ENCODE measurements at regions not wholly inside any gene's neighbourhood (a gene's known extent, or its start where the extent isn't known, plus 50 kb on each side); places are given as distances from the start of the nearest gene placed in this dataset.

- DNase-seq, result no peak
Observed at GRCh38 chr20:20992686-20993360, 113.3 kb downstream of the LINC00237 start.

DNA sequence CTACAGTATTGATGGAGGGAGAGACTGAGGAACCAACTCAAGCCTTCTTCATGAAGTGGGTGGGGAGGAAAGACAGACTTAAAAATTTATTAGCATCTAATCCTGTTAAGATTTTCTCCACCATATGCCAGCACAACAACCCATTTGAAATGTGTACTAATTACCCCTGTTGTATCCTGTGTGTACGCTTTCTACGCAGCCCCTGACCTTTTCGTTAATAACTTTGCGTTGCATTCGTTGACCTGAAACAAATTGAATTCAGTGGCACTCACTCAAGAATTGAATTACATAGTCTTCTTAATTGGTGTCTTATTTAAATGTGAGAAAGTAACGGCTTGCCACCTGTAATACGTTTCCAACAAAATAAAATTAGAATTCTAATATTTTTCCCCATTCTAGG lies 113.9 kb downstream of the LINC00237 start:
- DNase-seq, result no peak

- no peak for DNase-seq
Observed at GRCh38 chr20:20989081-20989480, 117.1 kb downstream of the LINC00237 start.

- no peak for DNase-seq
Observed at GRCh38 chr20:20979934-20980333, 126.2 kb downstream of the LINC00237 start.

GRCh38 chr20:20977786-20978185 lies 128.4 kb downstream of the LINC00237 start:
- DNase-seq, result no peak

- no peak for DNase-seq
Observed at GRCh38 chr20:20972490-20972889, 133.7 kb downstream of the LINC00237 start.

- DNase-seq, result no peak
Observed at GRCh38 chr20:20971810-20972209, 134.3 kb downstream of the LINC00237 start.

GRCh38 chr20:20970841-20971240 lies 135.3 kb downstream of the LINC00237 start:
- DNase-seq, result no peak

GRCh38 chr20:20969701-20970280 lies 136.4 kb downstream of the LINC00237 start:
- DNase-seq, result no peak

GRCh38 chr20:20967564-20968184 lies 138.5 kb downstream of the LINC00237 start:
- no peak for DNase-seq

DNA sequence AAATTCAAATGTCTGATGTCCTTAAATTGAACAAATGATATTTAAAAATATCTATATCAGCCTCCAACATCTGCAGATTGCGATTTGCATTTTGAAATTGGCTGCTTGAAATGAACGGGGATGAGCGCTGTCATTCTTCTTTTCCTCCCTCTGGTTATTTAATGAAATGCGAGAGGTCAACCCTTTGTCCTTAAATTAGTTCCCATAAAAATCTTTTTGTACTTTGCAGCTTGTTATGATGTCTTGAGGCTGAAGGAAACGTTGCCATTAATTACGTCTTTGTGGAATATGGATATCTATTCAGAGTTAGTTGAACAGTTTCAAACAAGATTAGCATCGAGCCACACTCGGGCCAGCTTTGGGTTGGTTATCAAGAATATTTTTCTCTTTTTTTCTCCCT lies 140.0 kb downstream of the LINC00237 start:
- no peak for DNase-seq

DNA sequence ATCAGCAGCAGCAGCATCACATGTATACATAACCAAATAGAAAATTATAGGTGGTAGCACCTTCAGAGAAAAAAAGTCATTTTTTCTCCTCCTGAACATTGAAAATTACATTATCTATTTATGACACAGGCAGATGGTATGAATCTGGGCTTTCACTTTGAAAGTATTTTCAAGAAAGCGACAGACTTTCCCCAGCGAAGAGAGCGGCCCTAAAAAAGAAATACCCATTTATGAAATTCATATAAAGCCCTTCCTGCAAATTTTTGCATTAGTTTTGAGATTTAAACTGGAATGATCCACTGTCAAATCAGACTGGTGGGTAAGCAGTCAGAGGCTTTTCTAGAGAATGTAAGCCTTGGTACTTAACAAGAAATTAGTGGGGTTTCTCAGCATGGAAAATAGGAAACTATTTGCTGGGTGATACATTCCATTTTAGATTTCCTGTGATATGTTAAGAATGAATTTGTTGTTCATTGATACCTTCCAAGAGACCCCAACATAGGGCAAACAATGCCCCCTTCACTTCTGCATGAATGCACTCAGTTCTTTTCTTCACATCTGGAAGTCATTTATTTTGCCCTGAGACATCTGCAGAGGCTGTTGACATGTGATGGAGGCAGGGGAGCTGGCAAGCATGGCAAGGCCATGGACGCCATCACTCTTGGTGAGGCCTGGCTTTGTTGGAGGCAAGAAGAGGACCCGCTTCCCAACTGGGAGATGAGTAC lies 147.0 kb downstream of the LINC00237 start:
- DNase-seq, result no peak

- DNase-seq, result no peak
Observed at GRCh38 chr20:20956513-20956931, 149.6 kb downstream of the LINC00237 start.

- DNase-seq, result no peak
Observed at GRCh38 chr20:20955892-20956291, 150.3 kb downstream of the LINC00237 start.

- DNase-seq, result no peak
Observed at GRCh38 chr20:20953738-20954618, 152.2 kb downstream of the LINC00237 start.

GRCh38 chr20:20950620-20951019 lies 155.5 kb downstream of the LINC00237 start:
- DNase-seq, result no peak

DNA sequence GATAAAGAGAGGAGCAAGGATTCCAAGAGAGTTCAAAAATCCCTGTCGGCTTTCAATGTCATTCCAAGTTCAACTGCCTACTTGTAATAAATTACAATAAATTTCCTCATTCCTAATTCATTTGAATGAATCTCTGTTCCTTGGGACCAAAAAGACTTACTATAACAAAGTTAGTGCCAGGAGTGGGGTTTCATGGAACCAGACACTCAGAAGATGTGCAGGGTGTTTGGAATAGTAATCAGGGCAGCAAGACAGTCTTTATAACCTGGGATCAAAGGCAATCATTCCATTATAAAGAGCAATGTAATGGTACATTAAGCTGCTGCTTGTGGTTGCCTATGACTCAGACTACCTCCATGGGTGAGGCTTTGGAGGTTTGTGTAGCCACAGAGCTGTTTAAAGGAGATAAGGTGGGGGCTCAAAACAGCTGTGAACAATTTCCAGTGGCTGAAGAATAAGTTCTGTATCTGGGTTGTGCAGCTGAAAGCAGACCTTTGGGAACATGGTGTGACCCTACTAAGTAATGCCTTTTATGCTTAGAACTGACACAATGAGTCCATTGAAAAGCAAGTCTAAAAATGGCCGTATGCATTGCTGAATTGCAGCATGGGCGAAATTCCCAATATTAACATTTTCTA lies 159.9 kb downstream of the LINC00237 start:
- DNase-seq, result no peak

- no peak for DNase-seq
Observed at GRCh38 chr20:20941468-20941889, 164.7 kb downstream of the LINC00237 start.

DNA sequence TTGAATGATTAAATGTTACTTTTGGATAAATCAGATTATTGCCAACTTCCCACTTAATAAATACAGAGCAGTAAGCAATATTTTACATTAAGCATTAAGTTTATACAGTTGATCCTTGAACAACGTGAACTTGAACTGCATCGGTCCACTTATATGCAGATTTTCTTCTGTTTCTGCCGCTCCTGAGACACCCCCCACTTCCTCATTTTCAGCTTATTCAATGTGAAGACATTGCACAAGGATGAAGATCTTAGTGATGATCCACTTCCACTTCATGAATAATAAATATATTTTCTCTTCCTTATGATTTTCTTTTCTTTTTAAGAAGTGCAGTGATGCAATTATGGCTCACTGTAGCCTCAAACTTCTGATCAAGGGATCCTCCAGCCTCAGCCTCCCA lies 167.2 kb downstream of the LINC00237 start:
- DNase-seq, result peak in 1 of 3 donors; percentile 3

DNA sequence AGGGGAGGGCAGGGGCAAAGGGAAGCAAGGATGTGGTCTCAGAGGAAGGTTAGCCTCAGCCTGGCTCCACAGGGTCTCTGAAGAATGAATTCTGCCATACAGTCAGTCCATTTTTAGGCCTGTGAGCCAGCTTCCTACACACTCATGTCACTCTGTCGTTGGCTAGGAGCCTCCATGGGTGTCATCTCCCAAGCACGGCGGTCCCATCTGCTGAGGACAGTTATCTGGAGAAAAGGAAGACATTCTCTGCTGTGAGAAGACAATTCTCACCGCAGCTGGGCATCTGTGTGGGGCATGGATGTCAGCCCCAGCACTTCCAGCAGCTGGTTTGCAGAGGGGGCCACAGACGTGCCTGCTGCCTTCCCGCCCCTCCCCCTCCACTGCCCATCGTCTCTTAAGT lies 167.6 kb downstream of the LINC00237 start:
- DNase-seq, result no peak

- DNase-seq, result no peak
Observed at GRCh38 chr20:20938131-20938530, 168.0 kb downstream of the LINC00237 start.

Measured in suppressor macrophage treated with lipopolysaccharide for 1 hour (primary cell).